ENCODE measurements at regions not wholly inside any gene's neighbourhood (a gene's known extent, or its start where the extent isn't known, plus 50 kb on each side); places are given as distances from the start of the nearest gene placed in this dataset.
"Not testable (repeated sequence)": the region's sequence is repeated elsewhere in the genome, so short reads cannot be mapped to it uniquely, and the experiment has no call there.

- peak in 1 of 6 donors; percentile 13 for DNase-seq (ENCODE audit: low read depth in 4 of 6, low spot score in 6 of 6)
- Histone ChIP-seq H3K9me3 (ENCODE audit: control insufficient read depth, insufficient read depth, low read length) (no peaks in the 10 kb centered on the region), H3K4me3 (ENCODE audit: low read depth, low read length) (no peak overlapping the region), H3K36me3 (ENCODE audit: control insufficient read depth, insufficient read depth, low read length) (peaks cover 4% of the 10 kb centered on the region), H3K27me3 (ENCODE audit: control insufficient read depth, insufficient read depth, low read length) (no peaks in the 10 kb centered on the region), H3K4me1 (ENCODE audit: control insufficient read depth, insufficient read depth, low read length) (peaks cover 24% of the 10 kb centered on the region), H3K27ac (ENCODE audit: low read depth, low read length) (no peak overlapping the region)
- 60% methylated on average over 1 of the region's 3 CpGs for WGBS (ENCODE audit: insufficient coverage)
These were observed 86.2 kb downstream of the RPL27A start for GRCh38 chr11:8768625-8769333.

GRCh38 chr11:8772571-8773519 is 90.3 kb downstream of the RPL27A start:
- no peak overlapping the region for H3K27ac ChIP-seq (ENCODE audit: low read depth, low read length)
- H3K27me3 ChIP-seq (ENCODE audit: control insufficient read depth, insufficient read depth, low read length) = no peaks in the 10 kb centered on the region
- peaks cover 9% of the 10 kb centered on the region for H3K36me3 ChIP-seq (ENCODE audit: control insufficient read depth, insufficient read depth, low read length)
- DNase-seq (ENCODE audit: low read depth in 4 of 6, low spot score in 6 of 6) = no peak
- H3K9me3 ChIP-seq (ENCODE audit: control insufficient read depth, insufficient read depth, low read length) = no peaks in the 10 kb centered on the region
- no peak overlapping the region for H3K4me3 ChIP-seq (ENCODE audit: low read depth, low read length)
- peaks cover 13% of the 10 kb centered on the region for H3K4me1 ChIP-seq (ENCODE audit: control insufficient read depth, insufficient read depth, low read length)
- 81% methylated on average over 8 of the region's 9 CpGs for WGBS (ENCODE audit: insufficient coverage)

GRCh38 chr11:8773916-8774539 is 91.4 kb downstream of the RPL27A start:
- Histone ChIP-seq H3K27ac (ENCODE audit: low read depth, low read length) (no peak overlapping the region), H3K9me3 (ENCODE audit: control insufficient read depth, insufficient read depth, low read length) (no peaks in the 10 kb centered on the region), H3K27me3 (ENCODE audit: control insufficient read depth, insufficient read depth, low read length) (no peaks in the 10 kb centered on the region), H3K4me1 (ENCODE audit: control insufficient read depth, insufficient read depth, low read length) (peaks cover 21% of the 10 kb centered on the region), H3K4me3 (ENCODE audit: low read depth, low read length) (no peak overlapping the region), H3K36me3 (ENCODE audit: control insufficient read depth, insufficient read depth, low read length) (peaks cover 9% of the 10 kb centered on the region)
- no peak for DNase-seq (ENCODE audit: low read depth in 4 of 6, low spot score in 6 of 6)
- 90% methylated on average over 4 of the region's 5 CpGs for WGBS (ENCODE audit: insufficient coverage)

- H3K4me1 ChIP-seq (ENCODE audit: control insufficient read depth, insufficient read depth, low read length) = peaks cover 28% of the 10 kb centered on the region
- WGBS (ENCODE audit: insufficient coverage) = 97% methylated on average over 4 of the region's 8 CpGs
These were observed 92.3 kb downstream of the RPL27A start for GRCh38 chr11:8774916-8775315.

DNA sequence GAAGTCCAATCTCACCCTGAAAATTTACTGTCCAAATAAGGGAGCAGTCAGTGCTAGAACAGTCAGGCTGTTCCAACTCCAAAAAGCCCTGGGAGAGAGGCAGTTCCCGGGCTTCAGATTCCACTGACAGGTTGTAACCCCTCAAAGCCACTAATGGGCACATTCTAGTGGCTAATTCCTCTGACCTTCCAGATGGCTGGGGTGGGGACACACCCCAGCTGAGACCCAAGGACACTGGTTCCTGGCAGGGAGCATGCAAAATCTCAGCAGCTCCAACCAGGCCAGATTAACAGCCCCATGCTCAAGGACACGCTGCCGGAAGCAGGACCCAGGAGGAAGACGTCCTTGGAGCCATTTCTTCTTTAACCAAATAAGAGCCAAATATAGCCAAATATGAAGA is 92.7 kb downstream of the RPL27A start:
- H3K36me3 ChIP-seq (ENCODE audit: control insufficient read depth, insufficient read depth, low read length) = peaks cover 12% of the 10 kb centered on the region
- no peak overlapping the region for H3K27ac ChIP-seq (ENCODE audit: low read depth, low read length)
- no peaks in the 10 kb centered on the region for H3K27me3 ChIP-seq (ENCODE audit: control insufficient read depth, insufficient read depth, low read length)
- WGBS (ENCODE audit: insufficient coverage) = 74% methylated on average over 3 of the region's 4 CpGs
- H3K4me1 ChIP-seq (ENCODE audit: control insufficient read depth, insufficient read depth, low read length) = peaks cover 28% of the 10 kb centered on the region
- H3K4me3 ChIP-seq (ENCODE audit: low read depth, low read length) = no peak overlapping the region
- DNase-seq (ENCODE audit: low read depth in 4 of 6, low spot score in 6 of 6) = no peak
- no peaks in the 10 kb centered on the region for H3K9me3 ChIP-seq (ENCODE audit: control insufficient read depth, insufficient read depth, low read length)

More at GRCh38 chr11:8774916-8775315, 92.3 kb downstream of the RPL27A start:
- peaks cover 12% of the 10 kb centered on the region for H3K36me3 ChIP-seq (ENCODE audit: control insufficient read depth, insufficient read depth, low read length)
- not testable (repeated sequence) for H3K4me3 ChIP-seq (ENCODE audit: low read depth, low read length); H3K27ac ChIP-seq (ENCODE audit: low read depth, low read length); H3K27me3 ChIP-seq (ENCODE audit: control insufficient read depth, insufficient read depth, low read length); DNase-seq (ENCODE audit: low read depth in 4 of 6, low spot score in 6 of 6); H3K9me3 ChIP-seq (ENCODE audit: control insufficient read depth, insufficient read depth, low read length)

DNA sequence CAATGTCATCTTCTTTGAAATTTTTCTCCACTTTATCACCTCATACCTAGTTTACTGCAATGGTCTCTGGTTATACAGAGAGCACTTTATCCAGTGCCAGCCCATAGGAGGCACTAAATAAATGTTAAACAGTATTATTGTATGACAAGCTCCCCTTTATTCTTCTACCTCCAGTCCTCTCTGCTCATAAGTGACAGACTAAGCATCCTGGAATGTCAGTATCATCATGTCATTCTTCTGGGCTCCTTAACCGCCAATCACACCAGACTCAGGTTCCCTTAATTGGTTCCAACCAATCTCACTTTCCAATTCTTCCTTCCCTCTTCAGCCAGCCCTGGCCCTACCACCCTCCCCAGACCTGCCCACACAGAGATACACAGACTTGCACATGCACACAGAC is 93.1 kb downstream of the RPL27A start:
- WGBS (ENCODE audit: insufficient coverage) = 90% methylated on average over 1 of the region's 1 CpG
- no peak for DNase-seq (ENCODE audit: low read depth in 4 of 6, low spot score in 6 of 6)
- Histone ChIP-seq H3K9me3 (ENCODE audit: control insufficient read depth, insufficient read depth, low read length) (no peaks in the 10 kb centered on the region), H3K4me1 (ENCODE audit: control insufficient read depth, insufficient read depth, low read length) (peaks cover 28% of the 10 kb centered on the region), H3K27ac (ENCODE audit: low read depth, low read length) (no peak overlapping the region), H3K27me3 (ENCODE audit: control insufficient read depth, insufficient read depth, low read length) (no peaks in the 10 kb centered on the region), H3K36me3 (ENCODE audit: control insufficient read depth, insufficient read depth, low read length) (peaks cover 12% of the 10 kb centered on the region), H3K4me3 (ENCODE audit: low read depth, low read length) (no peak overlapping the region)

- no peak overlapping the region for H3K27ac ChIP-seq (ENCODE audit: low read depth, low read length)
- WGBS (ENCODE audit: insufficient coverage) = 98% methylated on average over 3 of the region's 3 CpGs
- H3K27me3 ChIP-seq (ENCODE audit: control insufficient read depth, insufficient read depth, low read length) = no peaks in the 10 kb centered on the region
- no peak for DNase-seq (ENCODE audit: low read depth in 4 of 6, low spot score in 6 of 6)
- H3K9me3 ChIP-seq (ENCODE audit: control insufficient read depth, insufficient read depth, low read length) = no peaks in the 10 kb centered on the region
- peaks cover 12% of the 10 kb centered on the region for H3K36me3 ChIP-seq (ENCODE audit: control insufficient read depth, insufficient read depth, low read length)
- H3K4me1 ChIP-seq (ENCODE audit: control insufficient read depth, insufficient read depth, low read length) = peaks cover 28% of the 10 kb centered on the region
- H3K4me3 ChIP-seq (ENCODE audit: low read depth, low read length) = no peak overlapping the region
These were observed 93.6 kb downstream of the RPL27A start for GRCh38 chr11:8776209-8776608.

DNA sequence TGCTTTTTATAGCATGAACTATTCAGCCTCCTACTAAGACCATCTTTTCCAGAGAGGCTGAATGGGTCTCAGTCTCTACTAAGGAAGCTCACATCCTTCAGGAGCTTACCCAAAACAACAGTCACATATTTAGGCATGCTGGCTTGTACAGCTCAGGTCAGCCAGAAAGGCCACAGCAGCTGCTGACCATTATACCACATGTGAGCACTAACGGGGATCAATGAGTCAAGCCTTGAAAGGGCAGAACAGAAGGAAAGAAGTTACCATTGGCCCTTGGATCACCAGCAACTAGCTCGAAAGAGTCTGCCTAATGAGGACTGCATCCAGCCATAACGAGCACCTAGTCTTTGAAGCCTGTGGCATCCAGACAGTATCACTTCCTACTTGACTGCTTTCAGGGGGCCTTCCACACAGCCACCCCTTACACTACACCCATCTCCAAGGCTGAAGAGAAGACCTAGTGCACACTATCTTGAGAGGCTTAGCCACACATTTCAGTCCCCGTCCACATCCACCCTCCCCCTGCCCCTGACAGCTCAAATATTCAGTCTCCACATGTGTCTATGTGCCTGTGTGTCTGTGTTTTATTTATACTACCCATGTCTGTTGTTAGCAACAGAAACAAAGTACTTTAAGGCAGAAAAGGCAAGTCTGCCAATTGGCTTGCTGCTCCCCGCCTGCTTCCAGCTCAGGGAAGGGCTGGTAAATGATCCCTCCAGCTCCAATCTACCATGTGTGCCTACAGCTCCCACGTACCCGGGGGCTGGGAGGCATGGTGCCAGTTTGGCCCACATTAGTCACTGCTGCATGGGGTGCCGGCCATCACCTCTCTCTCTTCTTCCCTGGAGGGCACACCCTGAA is 95.5 kb downstream of the RPL27A start:
- no peaks in the 10 kb centered on the region for H3K27me3 ChIP-seq (ENCODE audit: control insufficient read depth, insufficient read depth, low read length)
- H3K36me3 ChIP-seq (ENCODE audit: control insufficient read depth, insufficient read depth, low read length) = peaks cover 10% of the 10 kb centered on the region
- H3K4me1 ChIP-seq (ENCODE audit: control insufficient read depth, insufficient read depth, low read length) = peaks cover 22% of the 10 kb centered on the region
- H3K4me3 ChIP-seq (ENCODE audit: low read depth, low read length) = no peak overlapping the region
- H3K27ac ChIP-seq (ENCODE audit: low read depth, low read length) = peak overlapping the region; percentile 41
- 32% methylated on average over 7 of the region's 8 CpGs for WGBS (ENCODE audit: insufficient coverage)
- no peaks in the 10 kb centered on the region for H3K9me3 ChIP-seq (ENCODE audit: control insufficient read depth, insufficient read depth, low read length)
- DNase-seq (ENCODE audit: low read depth in 4 of 6, low spot score in 6 of 6) = peak in 4 of 6 donors; percentile 51 to 87 (median 68)

GRCh38 chr11:8779107-8779506 is 96.5 kb downstream of the RPL27A start:
- peaks cover 20% of the 10 kb centered on the region for H3K4me1 ChIP-seq (ENCODE audit: control insufficient read depth, insufficient read depth, low read length)
- no peak overlapping the region for H3K27ac ChIP-seq (ENCODE audit: low read depth, low read length)
- H3K36me3 ChIP-seq (ENCODE audit: control insufficient read depth, insufficient read depth, low read length) = peaks cover 8% of the 10 kb centered on the region
- no peaks in the 10 kb centered on the region for H3K9me3 ChIP-seq (ENCODE audit: control insufficient read depth, insufficient read depth, low read length)
- no peak for DNase-seq (ENCODE audit: low read depth in 4 of 6, low spot score in 6 of 6)
- no peaks in the 10 kb centered on the region for H3K27me3 ChIP-seq (ENCODE audit: control insufficient read depth, insufficient read depth, low read length)
- 40% methylated on average over 1 of the region's 4 CpGs for WGBS (ENCODE audit: insufficient coverage)
- no peak overlapping the region for H3K4me3 ChIP-seq (ENCODE audit: low read depth, low read length)

Measured in spinal cord (tissue), 9 donors.